T-helper 1 cell treated with Interleukin-12 subunit alpha and Interleukin-12 subunit beta and Interleukin-4 antibody, amounts not matched to agents 30 μg/mL and 1 μg/mL, for 36 hours (primary cell): ENCODE measurements at regions not wholly inside any gene's neighbourhood (a gene's known extent, or its start where the extent isn't known, plus 50 kb on each side); places are given as distances from the start of the nearest gene placed in this dataset.

Experiments
- H3K27ac Mint-ChIP-seq: one replicate; pipeline ENCODE4 v1.8.0; 2021; ENCODE audit warnings: mild to moderate bottlenecking, mixed read lengths
- H3K27me3 Mint-ChIP-seq: one replicate; pipeline ENCODE4 v1.8.0; 2021; ENCODE audit warnings: low read depth, mixed read lengths
- H3K36me3 Mint-ChIP-seq: one replicate; pipeline ENCODE4 v1.8.0; 2021; ENCODE audit warnings: low read depth, mixed read lengths
- H3K4me1 Mint-ChIP-seq: one replicate; pipeline ENCODE4 v1.8.0; 2021; ENCODE audit warnings: low read depth, mixed read lengths
- H3K4me3 Mint-ChIP-seq: one replicate; pipeline ENCODE4 v1.8.0; 2021; ENCODE audit warnings: mild to moderate bottlenecking, moderate library complexity, mixed read lengths
- H3K9me3 Mint-ChIP-seq: one replicate; pipeline ENCODE4 v1.8.0; 2021; ENCODE audit warnings: mixed read lengths

GRCh38 chr2:15745907-15746702 lies 154.4 kb downstream of the DDX1 start:
- Mint-ChIP-seq H3K27me3 (peaks cover 20% of the 10 kb centered on the region), H3K27ac (no peak overlapping the region), H3K36me3 (no peaks in the 10 kb centered on the region), H3K9me3 (no peaks in the 10 kb centered on the region), H3K4me3 (no peak overlapping the region), H3K4me1 (no peaks in the 10 kb centered on the region)

GRCh38 chr2:15746703-15747550 lies 155.3 kb downstream of the DDX1 start:
- peaks cover 16% of the 10 kb centered on the region for H3K27me3 Mint-ChIP-seq
- no peak overlapping the region for H3K27ac Mint-ChIP-seq
- H3K9me3 Mint-ChIP-seq = no peaks in the 10 kb centered on the region

GRCh38 chr2:15747603-15748471 lies 156.2 kb downstream of the DDX1 start:
- Mint-ChIP-seq H3K36me3 (no peaks in the 10 kb centered on the region), H3K4me1 (no peaks in the 10 kb centered on the region), H3K9me3 (no peaks in the 10 kb centered on the region), H3K4me3 (no peak overlapping the region), H3K27ac (no peak overlapping the region), H3K27me3 (peaks cover 12% of the 10 kb centered on the region)

More at GRCh38 chr2:15746703-15747550, 155.3 kb downstream of the DDX1 start:
- H3K36me3 Mint-ChIP-seq = no peaks in the 10 kb centered on the region
- H3K4me3 Mint-ChIP-seq = no peak overlapping the region
- H3K4me1 Mint-ChIP-seq = no peaks in the 10 kb centered on the region

- Mint-ChIP-seq H3K36me3 (no peaks in the 10 kb centered on the region), H3K4me3 (no peak overlapping the region), H3K9me3 (no peaks in the 10 kb centered on the region), H3K4me1 (no peaks in the 10 kb centered on the region), H3K27ac (no peak overlapping the region), H3K27me3 (peaks cover 6% of the 10 kb centered on the region)
Observed at GRCh38 chr2:15748736-15749323, 157.2 kb downstream of the DDX1 start.

GRCh38 chr2:15749460-15750432 lies 158.1 kb downstream of the DDX1 start:
- Mint-ChIP-seq H3K27me3 (peaks cover 6% of the 10 kb centered on the region), H3K36me3 (no peaks in the 10 kb centered on the region), H3K27ac (no peak overlapping the region), H3K4me1 (no peaks in the 10 kb centered on the region), H3K4me3 (no peak overlapping the region), H3K9me3 (no peaks in the 10 kb centered on the region)

- Mint-ChIP-seq H3K27me3 (peaks cover 6% of the 10 kb centered on the region), H3K4me1 (no peaks in the 10 kb centered on the region), H3K27ac (no peak overlapping the region), H3K9me3 (no peaks in the 10 kb centered on the region), H3K36me3 (no peaks in the 10 kb centered on the region), H3K4me3 (no peak overlapping the region)
Observed at GRCh38 chr2:15750433-15750814, 158.8 kb downstream of the DDX1 start.

- H3K27me3 Mint-ChIP-seq = peaks cover 6% of the 10 kb centered on the region
- no peak overlapping the region for H3K4me3 Mint-ChIP-seq
- H3K36me3 Mint-ChIP-seq = no peaks in the 10 kb centered on the region
- no peaks in the 10 kb centered on the region for H3K9me3 Mint-ChIP-seq
- no peaks in the 10 kb centered on the region for H3K4me1 Mint-ChIP-seq
- H3K27ac Mint-ChIP-seq = no peak overlapping the region
Observed at GRCh38 chr2:15750822-15751329, 159.2 kb downstream of the DDX1 start.

GRCh38 chr2:15751477-15751876 lies 159.8 kb downstream of the DDX1 start:
- Mint-ChIP-seq H3K36me3 (no peaks in the 10 kb centered on the region), H3K4me1 (no peaks in the 10 kb centered on the region), H3K4me3 (no peak overlapping the region), H3K27me3 (peaks cover 5% of the 10 kb centered on the region), H3K9me3 (no peaks in the 10 kb centered on the region), H3K27ac (no peak overlapping the region)

GRCh38 chr2:15752552-15753232 lies 161.0 kb downstream of the DDX1 start:
- Mint-ChIP-seq H3K36me3 (no peaks in the 10 kb centered on the region), H3K9me3 (no peaks in the 10 kb centered on the region), H3K27me3 (no peaks in the 10 kb centered on the region), H3K4me1 (no peaks in the 10 kb centered on the region), H3K27ac (no peak overlapping the region), H3K4me3 (no peak overlapping the region)

- Mint-ChIP-seq H3K36me3 (no peaks in the 10 kb centered on the region), H3K4me3 (no peak overlapping the region), H3K27ac (no peak overlapping the region), H3K4me1 (no peaks in the 10 kb centered on the region), H3K9me3 (no peaks in the 10 kb centered on the region), H3K27me3 (no peaks in the 10 kb centered on the region)
Observed at GRCh38 chr2:15753233-15753798, 161.6 kb downstream of the DDX1 start.

- H3K36me3 Mint-ChIP-seq = no peaks in the 10 kb centered on the region
- H3K4me3 Mint-ChIP-seq = no peak overlapping the region
- no peaks in the 10 kb centered on the region for H3K27me3 Mint-ChIP-seq
- H3K27ac Mint-ChIP-seq = no peak overlapping the region
- H3K4me1 Mint-ChIP-seq = no peaks in the 10 kb centered on the region
- H3K9me3 Mint-ChIP-seq = no peaks in the 10 kb centered on the region
Observed at GRCh38 chr2:15753811-15754702, 162.4 kb downstream of the DDX1 start.

- Mint-ChIP-seq H3K27ac (no peak overlapping the region), H3K4me1 (no peaks in the 10 kb centered on the region), H3K36me3 (no peaks in the 10 kb centered on the region), H3K27me3 (no peaks in the 10 kb centered on the region), H3K4me3 (no peak overlapping the region), H3K9me3 (no peaks in the 10 kb centered on the region)
Observed at GRCh38 chr2:15754703-15755099, 163.0 kb downstream of the DDX1 start.
